HCT116 (cell line): ENCODE measurements at regions not wholly inside any gene's neighbourhood (a gene's known extent, or its start where the extent isn't known, plus 50 kb on each side); places are given as distances from the start of the nearest gene placed in this dataset.

Experiments used
- ATAC-seq: fragments of 200-7000 bp; cut with Tn5 transposase; 2 replicates; pipeline ENCODE4 v1.9.1; 2020; ENCODE audit warnings: mild to moderate bottlenecking, moderate library complexity
- BruUV-seq: library from RNA; stranded (reverse); fragments of 400-500 nt; replicated peaks from 2 replicates; lab custom pipeline; 2021; lab: Mats Ljungman, UMichigan
- CTCF ChIA-PET: fragments of 300-600 bp; sonication (Branson Sonifier 250); formaldehyde crosslinking; loops from one replicate; lab custom pipeline; 2021; ENCODE audit warnings: antibody characterized with exemption; lab: Charles Lee
- POLR2A ChIA-PET: fragments of 300-600, 350-600 bp; sonication (Branson Sonifier 250); formaldehyde crosslinking; loops from one replicate; lab custom pipeline; 2021; ENCODE audit warnings: antibody characterized with exemption; lab: Charles Lee
- RAD21 ChIA-PET, 2 experiments: fragments of 300-600 bp; sonication (Branson Sonifier 250); formaldehyde crosslinking; loops; one replicate each; lab custom pipeline; 2023; ENCODE audit warnings: low total read pairs in 2 of 2; ENCODE audit not compliant: uncharacterized antibody in 2 of 2, unreplicated experiment in 2 of 2, low non-redundant PET in 1 of 2; lab: Charles Lee
- DNase-seq: peaks from one replicate; pipeline ENCODE4 v3.0.0-alpha.2; 2010; ENCODE audit warnings: low read depth, low spot score
- H2AFZ ChIP-seq: fragments of 200-600 bp; shearing (Covaris generic), sonication (generic); 2 replicates; pipeline ENCODE4 v1.6.1; 2017; ENCODE audit warnings: low read depth, mixed run types, mixed read lengths, antibody characterized with exemption, low read length; ENCODE audit not compliant: poor library complexity, severe bottlenecking
- H3K27ac ChIP-seq: 2 replicates; pipeline ENCODE4 v1.5.1; 2012; ENCODE audit warnings: low read depth, low read length
- H3K27me3 ChIP-seq: fragments of 200-600 bp; sonication (generic); 2 replicates; pipeline ENCODE4 v1.6.1; 2016; ENCODE audit warnings: mixed run types, low read length, mixed read lengths; ENCODE audit not compliant: insufficient read depth
- H3K36me3 ChIP-seq, 2 experiments: fragments of 200-500 bp in 1 of 2; fragments of 200-600 bp in 1 of 2; sonication (Bioruptor generic) in 1 of 2; sonication (generic) in 1 of 2; 2 replicates each; pipeline versions ENCODE4 v1.5.1 to v1.6.1; 2014 to 2016; ENCODE audit warnings: low read length in 2 of 2, inconsistent platforms in 1 of 2, mixed read lengths in 1 of 2, mixed run types in 1 of 2; ENCODE audit not compliant: insufficient read depth in 2 of 2, control insufficient read depth in 1 of 2
- H3K4me1 ChIP-seq, 2 experiments: fragments of 200-600 bp in 1 of 2; sonication (generic) in 1 of 2; 2 replicates each; pipeline versions ENCODE4 v1.5.1 to v1.6.1; 2012 to 2017; ENCODE audit warnings: low read length in 2 of 2, inconsistent platforms in 1 of 2, mild to moderate bottlenecking in 1 of 2, mixed read lengths in 1 of 2, mixed run types in 1 of 2, moderate library complexity in 1 of 2; ENCODE audit not compliant: insufficient read depth in 2 of 2, control insufficient read depth in 1 of 2
- H3K4me2 ChIP-seq: fragments of 200-600 bp; sonication (generic); 2 replicates; pipeline ENCODE4 v1.6.1; 2017; ENCODE audit warnings: mixed run types, low read length, mixed read lengths
- H3K4me3 ChIP-seq, 2 experiments: fragments of 200-600 bp in 1 of 2; sonication (generic) in 1 of 2; replicated peaks in 1 of 2; 2 replicates each; pipeline ENCODE4 v1.5.1; 2011 to 2016; ENCODE audit warnings: low read length in 2 of 2, control low read depth in 1 of 2, low read depth in 1 of 2, mild to moderate bottlenecking in 1 of 2, mixed read lengths in 1 of 2, mixed run types in 1 of 2
- H3K79me2 ChIP-seq: fragments of 200-600 bp; sonication (generic); 2 replicates; pipeline ENCODE4 v1.6.1; 2017; ENCODE audit warnings: mild to moderate bottlenecking, mixed run types, low read length, moderate library complexity, mixed read lengths; ENCODE audit not compliant: insufficient read depth
- H3K9ac ChIP-seq: fragments of 200-600 bp; sonication (generic); 2 replicates; pipeline ENCODE4 v1.6.1; 2016; ENCODE audit warnings: low read length, mixed read lengths
- H3K9me2 ChIP-seq: fragments of 200-600 bp; sonication (generic), shearing (Covaris generic); 2 replicates; pipeline ENCODE4 v1.6.1; 2017; ENCODE audit warnings: mixed run types, mild to moderate bottlenecking, moderate library complexity; ENCODE audit not compliant: insufficient read depth
- H3K9me3 ChIP-seq, 2 experiments: fragments of 200-500 bp in 1 of 2; fragments of 200-600 bp in 1 of 2; sonication (Bioruptor generic) in 1 of 2; sonication (generic) in 1 of 2; 2 replicates each; pipeline ENCODE4 v1.6.1; 2014 to 2017; ENCODE audit warnings: low read length in 2 of 2, mixed read lengths in 2 of 2, inconsistent platforms in 1 of 2, low read depth in 1 of 2, mild to moderate bottlenecking in 1 of 2, mixed run types in 1 of 2, moderate library complexity in 1 of 2; ENCODE audit not compliant: control insufficient read depth in 1 of 2, insufficient read depth in 1 of 2
- H4K20me1 ChIP-seq: fragments of 200-600 bp; sonication (generic), shearing (Covaris generic); 2 replicates; pipeline ENCODE4 v1.6.1; 2017; ENCODE audit warnings: mixed run types, mild to moderate bottlenecking, moderate library complexity; ENCODE audit not compliant: insufficient read depth
- ATF3 ChIP-seq: IDR thresholded peaks from 2 replicates; pipeline ENCODE4 v1.6.1; 2012
- CEBPB ChIP-seq: IDR thresholded peaks from 2 replicates; pipeline ENCODE4 v1.6.1; 2012; ENCODE audit warnings: low read depth
- EZH2 ChIP-seq: fragments of 200-600 bp; sonication (generic); IDR thresholded peaks from 2 replicates; pipeline ENCODE4 v1.6.1; 2017; ENCODE audit warnings: antibody characterized with exemption, mixed run types
- FOSL1 ChIP-seq: IDR thresholded peaks from 2 replicates; pipeline ENCODE4 v1.6.1; 2012; ENCODE audit warnings: low read depth
- POLR2A ChIP-seq: IDR thresholded peaks from 2 replicates; pipeline ENCODE4 v1.7.0; 2011; ENCODE audit warnings: borderline replicate concordance; ENCODE audit not compliant: insufficient read depth, insufficient read length; ENCODE audit errors: extremely low read depth
- POLR2AphosphoS5 ChIP-seq: IDR thresholded peaks from 2 replicates; pipeline ENCODE4 v1.6.1; 2011; ENCODE audit warnings: mild to moderate bottlenecking, low read depth, low read length, moderate library complexity
- RAD21 ChIP-seq: IDR thresholded peaks from 2 replicates; pipeline ENCODE4 v1.6.1; 2012; ENCODE audit warnings: low read depth, mild to moderate bottlenecking
- SP1 ChIP-seq: IDR thresholded peaks from 2 replicates; pipeline ENCODE4 v1.6.1; 2012; ENCODE audit warnings: low read depth
- ZBTB33 ChIP-seq: IDR thresholded peaks from 2 replicates; pipeline ENCODE4 v1.6.1; 2011; ENCODE audit warnings: mild to moderate bottlenecking, low read length, moderate library complexity; ENCODE audit not compliant: insufficient replicate concordance; ENCODE audit errors: extremely low read depth
- intact Hi-C: fragments of 100-400 bp; cut with micrococcal nuclease; formaldehyde crosslinking; loops from 2 replicates; pipeline ENCODE4 v1.10.0; 2022

- Histone ChIP-seq H3K27me3 (no peaks in the 10 kb centered on the region), H4K20me1 (no peaks in the 10 kb centered on the region), H3K9me3 (peaks cover 6 to 11% of the 10 kb centered on the region in 2 experiments; a peak in 2 of 4 replicates), H2AFZ (no peak overlapping the region), H3K79me2 (no peaks in the 10 kb centered on the region), H3K4me3 (no peak overlapping the region), H3K4me2 (no peak overlapping the region), H3K9me2 (no peaks in the 10 kb centered on the region), H3K27ac (no peak overlapping the region), H3K4me1 (no peaks in the 10 kb centered on the region), H3K36me3 (no peaks in the 10 kb centered on the region), H3K9ac (no peak overlapping the region)
- intact Hi-C loops = no loop called here
- POLR2A ChIA-PET = no interaction called here
- RAD21 ChIA-PET = no interaction called here
- TF ChIP-seq SP1 (no peak), ATF3 (no peak), CEBPB (no peak)
- ATAC-seq (no peak), DNase-seq (no peak)
- CTCF ChIA-PET = no interaction called here
- BruUV-seq = no TSS peak
Measured at GRCh38 chr7:153433223-153433622, 619.0 kb upstream of the DPP6 start.

- Histone ChIP-seq H4K20me1 (no peaks in the 10 kb centered on the region), H3K9ac (no peak overlapping the region), H3K27me3 (no peaks in the 10 kb centered on the region), H3K79me2 (no peaks in the 10 kb centered on the region), H2AFZ (no peak overlapping the region), H3K4me1 (no peaks in the 10 kb centered on the region), H3K9me2 (no peaks in the 10 kb centered on the region), H3K4me2 (no peak overlapping the region), H3K27ac (no peak overlapping the region), H3K4me3 (no peak overlapping the region), H3K9me3 (peaks cover 0 to 3% of the 10 kb centered on the region in 2 experiments; a peak in 2 of 4 replicates), H3K36me3 (no peaks in the 10 kb centered on the region)
- ATAC-seq (no peak), DNase-seq (no peak)
- intact Hi-C loops = no loop called here
- ChIA-PET RAD21 (no interaction called here), POLR2A (no interaction called here), CTCF (no interaction called here)
- no TSS peak for BruUV-seq
- no peak for TF ChIP-seq ZBTB33
- no peak for TF ChIP-seq POLR2AphosphoS5
- no peak for TF ChIP-seq FOSL1
- TF ChIP-seq EZH2 = no peak
- TF ChIP-seq RAD21 = no peak
- no peak for TF ChIP-seq SP1
- no peak for TF ChIP-seq POLR2A
Measured at GRCh38 chr7:153440715-153441114, 611.5 kb upstream of the DPP6 start.
